NB4 (cell line): ENCODE measurements at regions not wholly inside any gene's neighbourhood (a gene's known extent, or its start where the extent isn't known, plus 50 kb on each side); places are given as distances from the start of the nearest gene placed in this dataset.

ENCODE experiments used
- DNase-seq: peaks from one replicate; pipeline ENCODE4 v3.0.0; 2010; ENCODE audit warnings: low read depth
- H3K4me3 ChIP-seq: one replicate; pipeline ENCODE4 v1.5.1; 2011; ENCODE audit warnings: mild to moderate bottlenecking, low read depth, low read length, moderate library complexity
- CTCF ChIP-seq: IDR thresholded peaks from one replicate; pipeline ENCODE4 v1.5.1; 2012; ENCODE audit warnings: low read depth, low read length
- MAX ChIP-seq: IDR thresholded peaks from 2 replicates; pipeline ENCODE4 v1.6.1; 2011; ENCODE audit warnings: low read depth, low read length
- MYC ChIP-seq: IDR thresholded peaks from 2 replicates; pipeline ENCODE4 v1.6.1; 2011; ENCODE audit warnings: low read depth, low read length
- POLR2A ChIP-seq: IDR thresholded peaks from 2 replicates; pipeline ENCODE4 v1.6.1; 2011; ENCODE audit warnings: mild to moderate bottlenecking; ENCODE audit not compliant: insufficient read length; ENCODE audit errors: extremely low read depth

- DNase-seq = no peak
- no peak overlapping the region for H3K4me3 ChIP-seq
- TF ChIP-seq MYC (no peak), MAX (no peak), POLR2A (no peak), CTCF (no peak)
These were observed 54.4 kb upstream of the BICD1 start for GRCh38 chr12:32052212-32052713.

GRCh38 chr12:32053881-32054624 is 52.6 kb upstream of the BICD1 start:
- no peak overlapping the region for H3K4me3 ChIP-seq
- no peak for DNase-seq
- TF ChIP-seq CTCF (no peak), MAX (no peak), MYC (no peak), POLR2A (no peak)
